Left colon (tissue), 2 donors: ENCODE measurements at regions not wholly inside any gene's neighbourhood (a gene's known extent, or its start where the extent isn't known, plus 50 kb on each side); places are given as distances from the start of the nearest gene placed in this dataset.
"Not testable (repeated sequence)": the region's sequence is repeated elsewhere in the genome, so short reads cannot be mapped to it uniquely, and the experiment has no call there.

Experiments used
- ATAC-seq: fragments of 200-7000 bp; cut with Tn5 transposase; one replicate; pipeline ENCODE4 v1.9.1; 2020; ENCODE audit warnings: mild to moderate bottlenecking, moderate library complexity
- DNase-seq, 2 donors: peaks; one replicate each; pipeline ENCODE4 v3.0.0-alpha.2; 2020
- intact Hi-C, 2 donors: fragments of 100-400 bp; cut with DNase I in 1 of 2; cut with micrococcal nuclease in 1 of 2; formaldehyde crosslinking; loops; one replicate each; pipeline versions ENCODE4 v1.11.2 to v1.14.0; 2022; cut with DNase I, micrococcal nuclease
- donor health status: DM: no; HTN: no; CAD: no.
- donor health status: DM: yes; HTN: yes; CAD: no.

DNA sequence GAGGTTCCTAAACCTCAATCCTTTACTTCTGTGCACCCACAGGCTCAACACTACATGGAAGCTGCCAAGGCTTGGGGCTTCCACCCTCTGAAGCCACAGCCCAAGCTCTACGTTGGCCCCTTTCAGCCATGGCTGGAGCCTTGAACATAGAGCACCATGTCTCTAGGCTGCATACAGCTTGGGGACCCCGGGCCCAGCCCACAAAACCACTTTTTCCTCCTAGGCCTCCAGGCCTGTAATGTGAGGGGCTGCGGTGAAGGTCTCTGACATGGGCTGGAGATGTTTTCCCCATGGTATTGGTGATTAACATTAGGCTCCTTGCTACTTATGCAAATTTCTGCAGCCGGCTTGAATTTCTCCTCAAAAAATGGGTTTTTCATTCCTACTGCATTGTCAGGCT is 179.4 kb upstream of the C21orf91 start:
- ATAC-seq, DNase-seq, intact Hi-C loops: not testable (repeated sequence)

DNA sequence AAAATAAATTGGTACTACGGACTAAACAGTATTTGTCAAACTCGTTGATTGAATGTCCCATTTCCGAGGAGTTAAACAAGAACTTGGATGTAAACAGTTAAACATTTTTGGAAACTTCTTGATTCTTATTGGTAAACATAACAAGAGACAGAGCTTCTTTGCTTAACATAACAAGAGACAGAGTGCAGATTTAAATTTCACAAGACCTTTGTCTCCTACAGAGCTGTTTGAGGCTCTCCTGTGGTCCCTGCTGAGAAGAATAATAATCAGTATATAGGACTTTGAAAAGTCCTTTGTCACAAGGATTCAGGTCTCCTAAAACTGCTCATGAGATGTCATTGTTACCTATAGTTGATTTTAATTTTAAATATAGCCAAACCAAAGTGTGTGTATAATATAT is 170.6 kb upstream of the C21orf91 start:
- DNase-seq (no peak), ATAC-seq (no peak)
- intact Hi-C loops, result no loop called here

DNA sequence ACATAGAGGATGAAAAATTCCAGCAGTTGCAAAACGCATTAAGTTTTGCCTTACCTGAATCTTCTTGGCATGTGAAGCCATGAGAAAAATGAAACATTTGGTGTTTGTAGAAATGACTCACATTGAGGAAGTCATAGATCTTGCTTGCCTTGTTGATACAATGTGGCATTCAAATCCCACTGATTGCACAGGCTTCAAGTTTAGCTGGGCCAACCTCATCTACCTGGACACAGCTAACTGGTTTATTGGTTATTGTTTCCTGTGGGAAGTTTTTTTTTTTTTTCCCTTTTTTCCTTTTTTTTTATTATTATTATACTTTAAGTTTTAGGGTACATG is 168.9 kb upstream of the C21orf91 start:
- no peak for DNase-seq
- intact Hi-C loops, result no loop called here
- ATAC-seq, result no peak

DNA sequence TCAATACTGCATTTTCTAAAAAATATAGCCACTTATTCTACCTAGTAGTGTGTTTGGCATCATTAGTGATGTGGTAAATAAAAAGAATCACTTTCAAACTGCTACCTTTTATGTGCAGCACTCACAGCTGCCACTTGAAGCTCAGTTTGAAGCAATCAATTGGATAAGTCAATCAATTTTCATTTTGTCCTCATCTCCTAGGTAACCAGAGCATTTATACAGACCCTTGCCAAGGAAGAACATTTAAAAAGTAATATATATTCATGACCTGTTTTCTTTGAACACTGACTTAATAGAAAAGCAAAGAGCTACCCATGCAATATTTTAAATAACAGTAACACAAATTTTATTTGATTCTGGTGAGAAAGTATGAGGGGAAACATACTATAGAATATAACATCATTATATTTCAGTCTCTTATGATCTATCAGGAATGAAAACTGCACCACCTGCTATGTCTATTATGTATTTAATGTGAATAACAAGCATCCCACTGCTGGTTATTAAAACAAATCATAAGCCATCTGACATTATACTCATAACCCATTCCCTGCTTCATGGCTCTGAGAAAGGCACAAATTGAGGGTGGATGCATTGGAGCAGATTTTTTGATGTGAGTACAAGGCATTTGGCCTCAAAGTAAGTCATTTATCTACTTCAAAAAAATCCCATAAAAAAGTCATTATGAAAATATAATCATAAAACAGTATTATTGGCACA is 168.4 kb upstream of the C21orf91 start:
- intact Hi-C loops, result no loop called here
- ATAC-seq (no peak), DNase-seq (no peak)

DNA sequence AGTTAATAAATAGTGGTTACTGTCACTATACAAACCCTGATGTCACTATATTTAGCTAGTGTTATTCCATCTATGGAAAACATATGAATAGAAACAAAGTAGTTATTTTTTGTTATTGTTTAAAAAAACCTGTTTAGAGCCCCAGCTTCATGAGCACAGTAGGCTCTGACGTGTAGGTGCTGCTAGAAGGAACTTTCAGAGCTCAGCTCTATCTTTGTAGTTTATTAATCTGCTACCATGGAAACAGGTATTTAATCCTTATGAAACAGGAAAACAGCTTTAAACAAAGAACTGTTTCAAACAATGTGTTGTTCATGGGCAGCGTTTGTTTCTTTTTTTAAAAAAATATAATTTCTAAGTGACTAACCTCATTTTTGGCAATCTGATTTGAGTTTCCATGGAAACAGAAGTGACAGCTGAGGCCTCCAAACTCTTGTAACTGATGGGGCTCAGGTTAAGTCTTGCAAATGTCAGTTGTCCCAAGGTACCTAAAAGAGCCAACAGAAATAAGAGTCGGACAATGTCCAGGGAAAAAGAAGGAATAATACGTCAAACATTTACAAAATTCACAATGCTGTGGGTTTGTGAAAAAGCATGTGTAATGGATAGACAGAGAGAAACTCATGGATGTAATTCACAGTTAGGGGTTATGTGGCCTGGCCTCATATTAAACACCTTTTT is 162.0 kb upstream of the C21orf91 start:
- intact Hi-C loops, result no loop called here
- no peak for DNase-seq
- ATAC-seq, result no peak

DNA sequence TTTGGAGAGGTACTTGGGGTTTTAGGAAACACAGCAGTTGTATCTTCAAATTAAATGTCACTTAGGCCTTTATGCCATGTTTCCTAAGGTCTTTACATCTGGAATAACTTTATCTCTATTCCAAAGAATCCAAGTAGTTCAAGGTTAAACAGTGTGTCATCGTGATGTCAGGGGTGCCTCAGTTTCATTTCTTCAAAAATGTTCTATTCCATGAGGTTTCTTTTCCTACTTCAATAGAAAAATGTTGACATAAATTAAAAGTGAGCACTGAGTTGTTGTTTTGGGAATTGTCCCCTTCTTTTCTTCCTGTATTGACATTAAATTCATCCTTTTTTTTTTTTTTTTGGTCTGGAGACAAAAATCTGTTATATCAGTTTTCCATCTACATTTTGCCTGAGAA is 160.6 kb upstream of the C21orf91 start:
- DNase-seq, result no peak
- no peak for ATAC-seq
- intact Hi-C loops, result no loop called here

DNA sequence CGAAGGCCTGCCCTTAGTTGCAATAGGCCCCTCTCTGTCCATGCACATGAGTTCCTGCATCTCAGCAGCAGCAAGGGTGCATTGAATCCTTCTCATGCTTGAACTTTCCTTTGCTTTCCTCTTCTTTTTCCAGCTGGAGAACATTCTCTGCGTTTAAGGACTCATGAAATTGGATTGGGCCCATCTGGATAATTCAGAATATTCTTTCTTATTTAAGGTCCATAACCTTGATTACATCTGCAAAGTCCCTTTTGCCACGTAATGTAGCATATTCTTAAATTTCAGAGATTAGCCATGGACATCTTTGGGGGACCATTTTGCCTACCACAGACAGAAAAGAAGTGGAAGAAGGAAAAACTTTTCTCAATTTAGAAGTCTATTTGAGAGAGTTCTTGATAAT is 159.7 kb upstream of the C21orf91 start:
- ATAC-seq (no peak), DNase-seq (no peak)
- intact Hi-C loops, result no loop called here

DNA sequence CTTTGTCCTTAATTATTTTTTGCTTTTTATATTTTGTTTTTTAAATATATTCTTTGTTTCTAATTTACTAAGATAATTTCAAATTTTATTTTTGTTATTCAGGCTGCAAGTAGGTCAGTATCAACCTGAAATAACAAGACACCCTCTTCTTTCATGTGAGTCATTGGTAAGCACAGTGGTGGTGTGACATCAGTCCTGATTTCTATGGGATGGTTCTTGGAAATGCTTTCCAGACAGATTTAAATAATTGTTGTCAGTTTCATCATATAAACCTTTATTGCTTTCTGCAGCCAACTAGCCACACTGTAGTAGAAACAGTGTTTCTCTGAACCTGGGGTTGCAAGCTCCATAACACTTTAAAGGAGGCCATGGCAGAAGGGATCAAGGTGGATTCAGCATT is 157.5 kb upstream of the C21orf91 start:
- intact Hi-C loops, result no loop called here
- ATAC-seq (no peak), DNase-seq (no peak)

DNA sequence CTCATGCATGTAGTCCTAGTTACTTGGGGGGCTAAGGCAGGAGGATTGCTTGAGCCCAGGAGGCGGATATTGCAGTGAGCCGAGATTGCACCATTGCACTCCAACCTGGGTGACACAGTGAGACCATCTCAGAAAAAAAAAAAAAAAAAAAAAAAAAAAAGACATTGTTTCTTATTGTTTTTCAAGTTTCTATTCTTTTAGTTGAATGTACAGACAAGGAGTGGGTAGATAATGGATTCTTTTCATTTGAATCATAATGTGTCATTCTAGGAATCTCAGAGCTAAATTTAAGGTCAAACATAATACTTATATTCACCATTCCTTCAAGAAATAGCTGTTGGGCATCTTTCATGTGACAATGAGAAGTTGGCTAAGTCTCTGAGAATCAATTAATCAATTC is 157.0 kb upstream of the C21orf91 start:
- no peak for ATAC-seq
- intact Hi-C loops, result no loop called here
- no peak for DNase-seq

DNA sequence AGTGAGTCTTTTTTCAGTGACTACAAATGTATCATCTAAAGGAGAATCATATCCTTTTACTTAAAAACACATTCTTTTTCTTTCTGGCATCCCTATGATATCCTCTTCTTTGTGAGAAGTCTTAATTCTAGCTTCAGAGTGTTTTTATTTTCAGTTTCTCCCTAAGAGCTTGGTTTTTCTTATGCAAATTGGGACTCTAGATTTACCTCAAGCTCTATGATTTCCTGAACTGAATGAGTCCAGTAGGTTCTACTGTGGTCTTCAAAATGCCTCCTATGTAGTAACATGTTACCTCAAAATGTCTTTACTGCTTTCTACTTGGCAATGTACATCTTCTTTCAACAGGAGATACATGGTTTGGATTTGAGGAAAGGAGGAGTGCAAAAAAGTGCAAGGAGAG is 148.2 kb upstream of the C21orf91 start:
- ATAC-seq (no peak), DNase-seq (no peak)
- intact Hi-C loops, result no loop called here

DNA sequence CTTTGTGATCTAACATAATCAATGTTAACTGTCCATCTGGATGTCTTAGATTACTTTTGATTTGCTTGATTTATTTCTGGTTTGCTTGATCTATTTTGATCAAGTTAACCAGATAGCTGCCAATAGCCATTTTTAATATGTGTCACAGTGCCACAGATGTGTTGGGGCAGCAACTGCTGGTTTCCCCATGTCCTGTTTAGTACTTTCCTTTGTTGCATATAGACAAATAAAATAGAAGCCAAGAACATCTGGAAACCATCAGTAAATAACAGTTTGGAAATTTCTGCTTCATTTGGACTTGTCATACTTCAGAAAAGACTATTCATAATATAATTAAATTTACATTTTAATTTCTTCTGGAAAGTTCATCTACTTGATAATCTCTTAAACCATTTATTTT is 145.6 kb upstream of the C21orf91 start:
- intact Hi-C loops, result no loop called here
- no peak for ATAC-seq
- no peak for DNase-seq

DNA sequence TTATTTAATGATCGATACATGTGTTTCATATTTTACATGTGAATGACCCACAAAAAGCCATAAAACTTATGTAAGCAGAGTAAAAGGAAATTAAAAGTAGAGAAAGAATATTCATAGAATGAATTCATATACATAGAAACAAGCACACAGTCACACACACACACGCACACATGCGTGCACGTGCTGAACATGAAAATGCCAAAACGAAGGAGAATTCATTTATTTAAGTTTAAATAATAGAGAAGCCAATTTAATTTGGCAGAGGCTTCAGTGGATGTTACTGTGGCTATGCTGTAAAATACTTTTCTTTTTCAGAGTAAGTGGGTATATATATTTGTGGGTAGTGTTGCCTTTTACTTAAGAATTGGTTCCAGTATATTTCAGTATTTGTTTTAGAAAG is 145.0 kb upstream of the C21orf91 start:
- no peak for DNase-seq
- ATAC-seq, result no peak
- intact Hi-C loops, result no loop called here

DNA sequence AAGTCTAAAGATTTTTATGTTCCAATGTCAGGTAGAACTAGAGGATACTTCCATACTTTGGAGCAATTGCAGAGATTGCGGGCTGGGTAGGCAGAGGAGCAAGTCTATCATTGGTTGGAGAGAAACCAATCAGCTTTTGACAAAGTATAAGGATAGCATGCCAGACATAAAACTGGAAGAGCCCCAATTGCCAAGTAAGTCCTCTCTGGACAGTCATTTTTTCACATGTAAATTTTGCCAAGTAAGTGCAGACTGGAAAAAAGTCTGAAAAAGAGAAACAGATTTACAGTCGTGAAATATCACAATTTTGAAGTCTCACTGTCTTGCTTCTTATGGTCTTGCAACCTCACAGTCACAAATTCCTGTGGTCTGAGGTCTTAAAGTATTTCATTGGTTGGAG is 131.4 kb upstream of the C21orf91 start:
- ATAC-seq, result no peak
- intact Hi-C loops, result no loop called here
- DNase-seq, result no peak

DNA sequence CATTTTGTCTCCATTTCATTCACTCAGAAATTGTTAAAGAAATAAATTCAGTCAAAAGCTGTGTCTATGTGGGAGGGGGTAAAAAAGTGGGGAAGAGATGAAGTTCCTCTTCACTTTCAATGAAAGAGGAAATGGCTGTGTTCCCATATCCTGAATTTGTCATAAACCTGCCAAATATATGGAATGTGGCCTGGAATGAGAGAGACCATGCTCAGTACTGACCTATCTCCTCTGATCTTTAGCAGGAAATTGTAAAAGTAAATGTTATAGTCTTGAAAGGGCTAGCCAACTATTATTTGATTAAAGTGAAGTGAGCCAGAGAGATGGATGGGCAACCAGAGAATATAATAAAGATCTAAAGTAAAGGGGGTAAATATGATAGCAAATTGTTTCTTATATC is 130.3 kb upstream of the C21orf91 start:
- ATAC-seq (no peak), DNase-seq (no peak)
- intact Hi-C loops, result no loop called here

DNA sequence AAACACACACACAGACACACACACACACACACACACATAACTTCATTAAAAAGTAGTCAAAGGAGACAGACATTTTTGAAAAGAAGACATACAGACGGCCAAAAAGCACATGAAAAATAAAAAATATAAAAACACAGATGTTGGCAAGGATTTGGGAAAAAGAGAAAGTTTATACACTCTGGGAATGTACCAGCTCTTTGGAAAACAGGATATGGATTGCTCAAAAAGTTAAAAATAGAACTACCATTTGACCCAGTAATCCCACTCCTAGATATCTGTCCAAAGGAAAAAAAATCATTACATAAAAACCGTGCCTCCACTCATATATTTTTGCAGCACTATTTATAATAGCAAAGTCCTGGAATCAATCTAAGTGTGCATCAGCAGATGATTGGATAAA is 128.4 kb upstream of the C21orf91 start:
- intact Hi-C loops, result no loop called here
- DNase-seq, result no peak
- no peak for ATAC-seq

DNA sequence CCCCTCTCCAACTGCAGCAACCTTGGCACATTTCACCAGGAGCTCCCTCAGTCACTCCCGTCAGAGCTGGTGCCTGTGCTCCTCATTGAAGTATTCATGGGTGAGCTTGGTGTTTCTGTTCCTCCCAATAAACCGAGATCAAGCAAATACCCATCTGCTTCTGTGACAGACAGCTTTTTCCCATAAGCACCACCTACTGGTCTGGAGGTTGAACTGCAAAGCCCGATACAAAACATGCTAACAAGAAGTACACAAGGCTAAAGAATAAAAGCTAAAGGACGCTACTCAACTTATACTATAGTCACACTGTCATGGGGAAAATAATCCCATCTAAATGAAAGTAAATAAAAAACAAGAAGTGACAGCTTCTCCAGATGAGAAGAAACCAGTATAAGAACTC is 111.9 kb upstream of the C21orf91 start:
- intact Hi-C loops, result no loop called here
- DNase-seq (no peak), ATAC-seq (no peak)

DNA sequence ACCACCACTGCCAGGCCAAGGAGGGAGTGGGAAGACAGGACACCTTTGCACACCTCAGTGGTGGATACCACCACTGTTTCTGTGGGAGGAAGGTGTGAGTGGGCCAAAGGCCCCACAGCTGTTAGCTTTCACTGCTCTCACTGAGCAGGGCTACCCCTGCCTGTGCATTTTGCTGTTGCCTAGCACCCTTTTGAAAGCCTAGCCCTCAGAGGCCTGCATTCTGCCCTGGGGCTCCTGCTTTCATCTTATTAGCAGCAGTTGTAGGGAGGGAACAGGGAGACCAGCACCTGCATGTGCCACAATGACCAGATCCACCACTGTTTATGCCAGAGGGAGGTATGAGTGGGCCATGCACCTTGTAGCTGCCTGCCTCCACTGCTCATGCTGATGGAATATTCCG is 110.9 kb upstream of the C21orf91 start:
- intact Hi-C loops, result no loop called here
- DNase-seq (no peak), ATAC-seq (no peak)

DNA sequence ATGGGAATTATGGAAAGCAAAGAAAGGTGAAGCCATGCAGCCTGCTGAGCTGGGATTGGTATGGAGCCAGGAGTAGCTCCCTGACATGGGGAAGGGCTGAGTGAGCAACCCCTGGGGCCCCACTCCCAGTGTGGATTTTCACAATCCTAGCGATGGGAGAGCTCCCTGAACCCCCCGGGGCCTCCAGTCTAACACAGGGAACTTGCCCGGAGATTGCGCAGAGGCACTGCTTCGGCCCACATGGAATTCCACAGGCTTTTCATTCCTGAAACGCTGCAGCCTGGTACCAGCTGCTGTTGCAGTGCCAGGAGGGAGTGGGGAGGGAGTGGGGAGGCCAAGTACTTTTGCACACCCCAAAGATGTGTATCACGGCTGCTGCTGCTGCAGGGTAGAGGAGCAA is 110.4 kb upstream of the C21orf91 start:
- ATAC-seq (no peak), DNase-seq (no peak)
- intact Hi-C loops, result no loop called here

DNA sequence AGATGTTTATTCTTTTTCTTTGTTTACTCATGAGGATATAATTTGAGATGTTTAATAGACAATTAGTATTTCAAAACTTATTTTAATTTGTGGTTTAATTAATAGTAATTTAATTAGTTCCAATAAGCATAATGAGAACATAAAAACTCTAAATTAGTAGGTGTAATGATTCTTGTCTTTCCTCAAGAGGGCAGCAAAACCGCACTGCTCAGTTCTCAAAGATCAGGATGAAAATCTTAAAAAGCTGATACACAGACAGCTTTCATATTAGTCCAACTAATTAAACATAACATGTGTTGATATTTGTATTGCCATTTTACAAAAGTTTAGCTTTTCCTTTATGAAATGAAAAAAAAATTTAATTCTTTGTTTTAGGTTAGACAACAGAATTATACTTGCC is 106.7 kb upstream of the C21orf91 start:
- intact Hi-C loops, result no loop called here
- ATAC-seq (no peak), DNase-seq (no peak)

DNA sequence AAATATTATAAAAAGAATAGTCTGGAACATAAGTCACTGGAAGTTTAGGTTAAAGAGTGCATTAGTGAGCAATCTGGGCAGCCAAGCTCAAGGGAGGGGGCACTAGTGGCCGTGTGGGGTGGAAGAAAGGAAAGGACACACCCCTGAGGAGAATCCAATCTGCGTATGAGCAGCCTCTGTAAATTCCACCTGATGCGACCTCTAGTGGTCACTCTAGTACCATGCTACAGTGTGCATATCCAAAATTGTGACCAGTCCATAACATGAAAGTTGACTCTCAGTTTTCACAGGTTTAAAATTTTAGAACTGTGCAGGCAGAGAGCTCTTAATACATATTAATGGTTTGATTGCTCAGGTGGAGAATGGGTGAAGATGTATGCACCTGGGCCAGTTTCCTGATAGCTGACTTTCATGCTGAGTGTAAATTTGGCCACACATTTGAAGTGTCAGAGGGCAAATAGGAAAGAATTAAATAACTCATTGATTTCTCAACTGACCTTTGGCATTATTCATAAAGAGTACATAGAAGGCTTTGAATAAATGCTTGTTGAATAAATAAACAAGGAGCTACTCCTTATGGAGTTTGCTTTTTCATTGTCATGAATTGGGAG is 105.9 kb upstream of the C21orf91 start:
- DNase-seq, result peak; percentile 30 to 39
- intact Hi-C loops, result no loop called here
- ATAC-seq, result peak; percentile 88
